T-cell (primary cell): ENCODE measurements at regions not wholly inside any gene's neighbourhood (a gene's known extent, or its start where the extent isn't known, plus 50 kb on each side); places are given as distances from the start of the nearest gene placed in this dataset.

Source experiments
- ATAC-seq, 4 experiments: fragments of 200-7000 bp in 3 of 4; fragments of 150-1000 bp in 1 of 4; cut with Tn5 transposase; replicated peaks in 1 of 4; 1 replicate in 3 of 4; 2 replicates in 1 of 4; pipeline ENCODE4 v1.10.0; 2021; ENCODE audit warnings: moderate library complexity in 3 of 4, mild to moderate bottlenecking in 2 of 4, moderate number of reproducible peaks in 1 of 4
- CTCF ChIA-PET, 2 donors: fragments of 300-600 bp; sonication (Branson Sonifier 250); formaldehyde crosslinking; loops; one replicate each; lab custom pipeline; 2022; ENCODE audit warnings: antibody characterized with exemption in 2 of 2; lab: Charles Lee
- POLR2A ChIA-PET, 2 donors: fragments of 300-600 bp; sonication (Branson Sonifier 250); formaldehyde crosslinking; loops; one replicate each; lab custom pipeline; 2022; ENCODE audit warnings: antibody characterized with exemption in 2 of 2; lab: Charles Lee
- DNase-seq, 35 experiments: peaks; one replicate each; pipeline versions ENCODE4 v3.0.0 to v3.0.0-alpha.2; 2013 to 2023
- H3K27ac ChIP-seq: one replicate; pipeline ENCODE4 v1.5.1; 2013; ENCODE audit warnings: low read length
- H3K27me3 ChIP-seq, 2 experiments: replicated peaks in 1 of 2; 1 replicate in 1 of 2; 2 replicates in 1 of 2; pipeline versions ENCODE4 v1.6.1 to v1.7.0; 2013; ENCODE audit warnings: low read length in 1 of 2, mixed read lengths in 1 of 2; ENCODE audit not compliant: control insufficient read depth in 2 of 2, insufficient read depth in 2 of 2; ENCODE audit errors: extremely low read depth in 1 of 2
- H3K36me3 ChIP-seq, 2 donors: 1 replicate in 1 of 2; 2 replicates in 1 of 2; pipeline versions ENCODE4 v1.6.1 to v1.7.0; 2013; ENCODE audit warnings: low read length in 1 of 2; ENCODE audit not compliant: control insufficient read depth in 2 of 2, insufficient read depth in 1 of 2; ENCODE audit errors: extremely low read depth in 1 of 2
- H3K4me1 ChIP-seq, 2 experiments: 1 replicate in 1 of 2; 2 replicates in 1 of 2; pipeline versions ENCODE4 v1.6.1 to v1.7.0; 2013; ENCODE audit warnings: low read length in 2 of 2, mixed read lengths in 1 of 2; ENCODE audit not compliant: insufficient read depth in 2 of 2, control insufficient read depth in 1 of 2; ENCODE audit errors: extremely low read depth in 1 of 2
- H3K4me3 ChIP-seq, 2 donors: 1 replicate in 1 of 2; 2 replicates in 1 of 2; pipeline versions ENCODE4 v1.5.1 to v1.7.0; 2013; ENCODE audit warnings: mild to moderate bottlenecking in 2 of 2, low read length in 1 of 2, moderate library complexity in 1 of 2; ENCODE audit not compliant: control insufficient read depth in 1 of 2; ENCODE audit errors: extremely low read depth in 1 of 2
- H3K9me3 ChIP-seq: 2 replicates; pipeline ENCODE4 v1.7.0; 2013
- H3K27ac Mint-ChIP-seq, 2 donors: one replicate each; pipeline ENCODE4 v1.8.0; 2020 to 2021; ENCODE audit warnings: mild to moderate bottlenecking in 2 of 2, mixed read lengths in 2 of 2
- H3K27me3 Mint-ChIP-seq, 2 donors: one replicate each; pipeline ENCODE4 v1.8.0; 2021 to 2022; ENCODE audit warnings: mixed read lengths in 2 of 2
- H3K36me3 Mint-ChIP-seq: one replicate; pipeline ENCODE4 v1.8.0; 2021; ENCODE audit warnings: mixed read lengths
- H3K4me1 Mint-ChIP-seq, 3 donors: one replicate each; pipeline ENCODE4 v1.8.0; 2020 to 2022; ENCODE audit warnings: mixed read lengths in 3 of 3, mild to moderate bottlenecking in 1 of 3
- H3K4me3 Mint-ChIP-seq, 3 donors: one replicate each; pipeline ENCODE4 v1.8.0; 2020 to 2022; ENCODE audit warnings: mild to moderate bottlenecking in 3 of 3, mixed read lengths in 3 of 3, moderate library complexity in 3 of 3
- H3K9me3 Mint-ChIP-seq, 3 donors: one replicate each; pipeline ENCODE4 v1.8.0; 2020 to 2022; ENCODE audit warnings: mixed read lengths in 3 of 3
- WGBS: methylation state at CpG from one replicate; pipeline ENCODE4 v1.1.5; 2013; ENCODE audit warnings: missing lambda C conversion rate; ENCODE audit not compliant: insufficient coverage; 5-methylcytosine and 5-hydroxymethylcytosine counted together

DNA sequence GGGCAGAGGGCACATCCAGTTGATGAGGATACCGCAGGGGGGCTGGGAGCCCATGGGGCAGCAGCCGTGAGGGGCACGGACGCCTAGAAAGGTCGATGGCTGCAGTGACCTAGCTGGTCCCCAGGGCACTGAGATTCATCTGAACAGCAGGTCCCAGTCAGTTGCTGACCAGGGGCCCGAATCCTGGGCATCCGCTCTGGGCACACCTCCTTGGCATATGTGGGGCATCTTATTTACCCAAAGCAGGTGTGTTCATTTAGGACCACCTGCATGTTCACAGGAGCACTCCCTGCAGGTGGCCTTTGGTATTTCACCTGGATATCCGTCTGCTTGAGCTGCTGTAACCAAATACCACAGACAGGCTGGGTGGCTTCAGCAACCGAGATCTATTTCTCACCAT is 72.0 kb upstream of the ODC1 start:
- Mint-ChIP-seq H3K9me3 (peaks cover 0 to 24% (median 14%) of the 10 kb centered on the region in 3 donors), H3K4me1 (no peaks in the 10 kb centered on the region), H3K27ac (no peak overlapping the region), H3K36me3 (peaks cover 3% of the 10 kb centered on the region), H3K4me3 (no peak overlapping the region), H3K27me3 (peaks cover 3 to 4% of the 10 kb centered on the region in 2 donors)
- ATAC-seq: no peak
- Histone ChIP-seq H3K27me3 (peaks cover 0 to 10% of the 10 kb centered on the region in 2 experiments), H3K36me3 (no peaks in the 10 kb centered on the region), H3K9me3 (no peaks in the 10 kb centered on the region), H3K4me1 (no peaks in the 10 kb centered on the region), H3K4me3 (no peak overlapping the region), H3K27ac (no peak overlapping the region)
- CTCF ChIA-PET: no interaction called here
- WGBS: 93% methylated on average over 9 of the region's 9 CpGs
- peak in 2 of 35 experiments; percentile 21 to 27 for DNase-seq
- POLR2A ChIA-PET: no interaction called here

DNA sequence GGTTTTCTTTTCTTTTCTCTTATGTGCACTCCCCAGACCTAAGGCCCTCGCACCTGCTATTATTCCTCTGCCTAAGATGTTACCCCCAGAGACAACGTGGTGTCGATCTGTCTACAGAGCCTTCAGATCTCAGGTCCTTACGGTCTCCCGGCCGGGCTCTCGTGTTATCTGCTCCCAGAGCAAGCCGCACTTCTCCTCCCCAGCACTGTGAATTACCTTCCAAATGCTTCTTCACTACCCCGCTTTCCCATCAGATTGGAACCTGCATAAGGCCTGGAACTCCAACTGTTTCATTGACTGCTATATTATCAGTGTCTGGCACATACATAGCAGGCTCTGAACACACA is 71.2 kb upstream of the ODC1 start:
- DNase-seq (no peak), ATAC-seq (no peak)
- H3K36me3 Mint-ChIP-seq: peaks cover 6% of the 10 kb centered on the region
- H3K4me3 Mint-ChIP-seq: no peak overlapping the region
- H3K36me3 ChIP-seq: no peaks in the 10 kb centered on the region
- no peak overlapping the region for H3K27ac ChIP-seq
- H3K9me3 ChIP-seq: no peaks in the 10 kb centered on the region
- H3K27ac Mint-ChIP-seq: no peak overlapping the region
- WGBS: 92% methylated on average over 5 of the region's 9 CpGs
- H3K27me3 Mint-ChIP-seq: peaks cover 3 to 4% of the 10 kb centered on the region in 2 donors
- peaks cover 0 to 10% of the 10 kb centered on the region in 2 experiments for H3K27me3 ChIP-seq
- H3K4me1 Mint-ChIP-seq: no peaks in the 10 kb centered on the region
- ChIA-PET CTCF (no interaction called here), POLR2A (no interaction called here)
- peaks cover 0 to 32% (median 20%) of the 10 kb centered on the region in 3 donors for H3K9me3 Mint-ChIP-seq
- no peaks in the 10 kb centered on the region for H3K4me1 ChIP-seq
- no peak overlapping the region for H3K4me3 ChIP-seq

DNA sequence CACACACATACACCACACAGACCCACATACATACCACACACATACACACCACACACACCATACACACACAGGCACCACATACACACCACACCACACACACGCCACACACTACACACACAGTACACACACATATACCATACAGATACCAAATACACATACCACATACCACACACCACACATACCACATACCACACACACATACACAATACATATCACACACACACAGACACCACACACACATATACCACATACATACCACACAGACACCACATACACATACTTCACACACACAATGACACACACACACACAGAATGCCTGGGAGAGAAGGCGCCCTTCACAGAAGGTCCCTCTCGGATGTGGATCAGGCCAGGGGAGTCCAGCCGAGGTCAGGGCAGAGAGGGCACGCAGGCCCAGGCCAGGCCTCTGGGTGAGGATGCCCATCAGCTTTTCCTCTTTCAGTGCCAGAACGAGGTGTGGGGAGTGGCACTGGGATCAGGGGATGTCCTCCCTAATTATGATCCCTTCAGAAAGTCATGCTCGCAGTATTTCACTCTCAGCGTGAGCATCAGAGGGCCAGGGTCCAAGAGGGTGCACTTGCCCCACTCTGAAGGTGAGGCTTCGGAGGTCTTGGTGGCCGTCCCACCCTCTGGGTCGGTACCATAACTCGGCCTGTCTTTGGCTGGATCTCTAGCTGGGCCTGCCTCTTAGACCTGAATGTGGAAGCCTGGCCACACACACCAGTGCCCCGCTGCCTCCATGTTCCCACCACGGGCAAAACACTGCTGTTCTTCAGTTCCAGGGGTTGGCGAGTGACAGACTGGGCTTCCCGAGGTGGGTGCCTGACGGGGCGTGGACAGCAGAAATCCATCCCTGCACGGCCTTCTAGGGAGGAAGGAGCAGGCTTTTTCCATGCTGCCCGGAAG is 70.6 kb upstream of the ODC1 start:
- Histone ChIP-seq H3K27me3 (peaks cover 0 to 7% of the 10 kb centered on the region in 2 experiments), H3K4me1 (peaks cover 0 to 3% of the 10 kb centered on the region in 2 experiments), H3K27ac (no peak overlapping the region), H3K9me3 (no peaks in the 10 kb centered on the region), H3K36me3 (no peaks in the 10 kb centered on the region), H3K4me3 (no peak overlapping the region)
- ChIA-PET CTCF (no interaction called here), POLR2A (no interaction called here)
- Mint-ChIP-seq H3K36me3 (peaks cover 6% of the 10 kb centered on the region), H3K4me1 (no peaks in the 10 kb centered on the region), H3K27ac (no peak overlapping the region), H3K4me3 (no peak overlapping the region), H3K9me3 (peaks cover 0 to 32% (median 20%) of the 10 kb centered on the region in 3 donors), H3K27me3 (peaks cover 3 to 4% of the 10 kb centered on the region in 2 donors)
- DNase-seq (peak in 1 of 35 experiments; percentile 21), ATAC-seq (no peak)
- WGBS: 96% methylated on average over 20 of the region's 20 CpGs

DNA sequence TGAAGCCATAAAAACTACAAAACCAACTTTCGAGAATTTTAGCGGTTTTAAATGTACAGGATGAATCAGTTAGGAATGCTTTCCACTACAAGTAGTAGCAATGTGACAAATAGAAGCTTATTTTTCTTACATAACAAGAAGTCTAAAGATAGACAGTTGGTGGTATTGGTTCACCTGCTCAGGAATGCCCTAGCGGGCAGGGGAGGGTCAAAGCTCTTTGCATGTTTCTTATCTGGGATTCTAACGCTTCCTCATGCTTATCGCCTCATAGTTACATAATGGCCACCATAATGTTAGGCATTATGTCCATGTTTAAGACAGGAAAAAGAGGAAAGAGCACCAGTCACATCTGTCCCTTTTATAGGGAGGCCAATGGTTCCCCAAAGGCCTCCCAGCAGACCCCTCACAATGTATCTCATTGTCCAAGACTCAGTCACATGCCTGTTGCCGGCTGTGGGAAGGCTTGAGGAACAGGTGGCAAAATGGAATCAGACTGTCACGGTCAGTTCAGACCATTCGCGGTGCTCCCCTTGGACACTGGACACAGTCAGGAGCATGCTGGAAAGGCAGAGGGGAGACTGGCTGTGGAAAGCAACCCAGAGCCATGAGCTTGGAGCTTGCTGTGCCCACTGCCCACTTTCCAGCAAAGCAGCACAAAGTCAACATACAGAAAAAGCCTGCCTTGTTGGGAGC is 69.4 kb upstream of the ODC1 start:
- WGBS: 98% methylated on average over 4 of the region's 9 CpGs
- H3K36me3 ChIP-seq: no peaks in the 10 kb centered on the region
- H3K27ac Mint-ChIP-seq: no peak overlapping the region
- H3K4me1 ChIP-seq: peaks cover 0 to 3% of the 10 kb centered on the region in 2 experiments
- H3K9me3 ChIP-seq: no peaks in the 10 kb centered on the region
- H3K27me3 Mint-ChIP-seq: no peaks in the 10 kb centered on the region
- no peaks in the 10 kb centered on the region for H3K4me1 Mint-ChIP-seq
- POLR2A ChIA-PET: interaction anchor here in 1 of 2 donors (0.6 kb wide), 1 partner anchor 13 kb away, joined by 6 read pairs; no protein-coding TSS in a partner anchor
- no peak for ATAC-seq
- H3K9me3 Mint-ChIP-seq: peaks cover 0 to 32% (median 20%) of the 10 kb centered on the region in 3 donors
- H3K4me3 Mint-ChIP-seq: no peak overlapping the region
- no peaks in the 10 kb centered on the region for H3K27me3 ChIP-seq
- DNase-seq: peak in 1 of 35 experiments; percentile 14
- no peak overlapping the region for H3K4me3 ChIP-seq
- H3K27ac ChIP-seq: no peak overlapping the region
- H3K36me3 Mint-ChIP-seq: peaks cover 6% of the 10 kb centered on the region
- CTCF ChIA-PET: no interaction called here

DNA sequence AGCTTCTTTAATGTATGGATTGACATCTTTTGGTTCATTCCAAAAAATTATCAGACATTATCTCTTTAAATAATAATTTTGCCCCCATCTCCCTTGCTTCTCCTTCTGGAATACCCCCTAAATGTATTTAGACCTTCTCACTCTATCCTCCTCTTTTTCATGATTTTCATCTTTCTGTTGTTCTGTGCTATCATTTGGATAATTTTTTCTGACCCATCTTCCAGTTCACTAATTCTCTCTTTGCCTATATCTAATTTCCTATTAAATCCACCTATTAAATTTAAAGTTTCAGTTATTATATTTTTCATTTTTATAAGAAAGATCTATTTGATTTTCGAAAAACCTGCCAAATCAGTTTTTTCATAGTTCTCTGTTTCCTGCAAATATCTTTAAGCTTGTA is 67.8 kb upstream of the ODC1 start:
- no peaks in the 10 kb centered on the region for H3K27me3 ChIP-seq
- peaks cover 6% of the 10 kb centered on the region for H3K36me3 Mint-ChIP-seq
- H3K9me3 Mint-ChIP-seq: peaks cover 0 to 32% (median 20%) of the 10 kb centered on the region in 3 donors
- no peaks in the 10 kb centered on the region for H3K9me3 ChIP-seq
- no peak overlapping the region for H3K27ac Mint-ChIP-seq
- H3K4me1 Mint-ChIP-seq: no peaks in the 10 kb centered on the region
- peaks cover 0 to 3% of the 10 kb centered on the region in 2 experiments for H3K4me1 ChIP-seq
- no peaks in the 10 kb centered on the region for H3K36me3 ChIP-seq
- H3K4me3 Mint-ChIP-seq: no peak overlapping the region
- WGBS: no CpG with 5 or more reads among the region's 1 CpG
- no peak for ATAC-seq
- no peak overlapping the region for H3K4me3 ChIP-seq
- CTCF ChIA-PET: interaction anchor here in 1 of 2 donors (0.6 kb wide), 1 partner anchor 1922 kb away, joined by 3 read pairs; no protein-coding TSS in a partner anchor
- POLR2A ChIA-PET: no interaction called here
- no peak overlapping the region for H3K27ac ChIP-seq
- no peaks in the 10 kb centered on the region for H3K27me3 Mint-ChIP-seq
- no peak for DNase-seq

DNA sequence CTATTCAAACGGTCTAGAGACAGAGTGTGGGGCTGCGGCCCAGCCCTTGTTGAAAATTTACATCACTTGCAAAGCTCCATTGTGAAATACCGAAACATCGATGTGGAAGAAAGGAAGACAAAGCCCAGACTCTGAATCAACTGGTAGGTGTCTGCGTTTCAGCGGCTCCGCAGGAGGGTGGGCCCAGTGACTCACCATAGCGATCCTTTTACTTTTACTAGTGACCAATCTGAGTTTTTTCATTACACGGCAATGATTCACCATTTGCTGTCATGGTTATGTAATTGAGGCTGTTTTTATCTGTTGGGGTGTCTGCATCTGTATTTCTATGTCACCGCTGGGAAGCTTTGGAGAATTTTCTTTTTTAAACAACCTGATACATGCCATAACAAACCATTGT is 66.6 kb upstream of the ODC1 start:
- no peaks in the 10 kb centered on the region for H3K36me3 ChIP-seq
- H3K9me3 ChIP-seq: no peaks in the 10 kb centered on the region
- Mint-ChIP-seq H3K36me3 (peaks cover 6% of the 10 kb centered on the region), H3K27ac (no peak overlapping the region), H3K4me3 (no peak overlapping the region), H3K9me3 (peaks cover 0 to 35% (median 20%) of the 10 kb centered on the region in 3 donors), H3K27me3 (no peaks in the 10 kb centered on the region), H3K4me1 (no peaks in the 10 kb centered on the region)
- CTCF ChIA-PET: no interaction called here
- DNase-seq: peak in 1 of 35 experiments; percentile 2
- H3K4me1 ChIP-seq: peaks cover 0 to 3% of the 10 kb centered on the region in 2 experiments
- no peak overlapping the region for H3K4me3 ChIP-seq
- ATAC-seq: no peak
- 86% methylated on average over 2 of the region's 10 CpGs for WGBS
- H3K27ac ChIP-seq: no peak overlapping the region
- H3K27me3 ChIP-seq: no peaks in the 10 kb centered on the region
- POLR2A ChIA-PET: no interaction called here
